Effector CD4-positive, alpha-beta T cell (primary cell): ENCODE measurements at regions not wholly inside any gene's neighbourhood (a gene's known extent, or its start where the extent isn't known, plus 50 kb on each side); places are given as distances from the start of the nearest gene placed in this dataset.
"Not testable (repeated sequence)": the region's sequence is repeated elsewhere in the genome, so short reads cannot be mapped to it uniquely, and the experiment has no call there.

ENCODE experiments used
- DNase-seq: peaks from one replicate; pipeline ENCODE4 v3.0.0-alpha.2; 2020

GRCh38 chr22:22977479-22978200 is 90.0 kb downstream of the IGLL5 start:
- DNase-seq, result no peak

- no peak for DNase-seq
Observed at GRCh38 chr22:22978637-22979036, 91.0 kb downstream of the IGLL5 start.

- DNase-seq, result no peak
Observed at GRCh38 chr22:22979121-22979724, 91.1 kb upstream of the GNAZ start.

GRCh38 chr22:22979954-22980353 is 90.4 kb upstream of the GNAZ start:
- no peak for DNase-seq

- DNase-seq, result no peak
Observed at GRCh38 chr22:22981670-22982571, 88.4 kb upstream of the GNAZ start.

- no peak for DNase-seq
Observed at GRCh38 chr22:22982616-22983015, 87.7 kb upstream of the GNAZ start.

- DNase-seq, result no peak
Observed at GRCh38 chr22:22983123-22983522, 87.2 kb upstream of the GNAZ start.

GRCh38 chr22:22983816-22984215 is 86.5 kb upstream of the GNAZ start:
- DNase-seq, result no peak

- DNase-seq, result no peak
Observed at GRCh38 chr22:22984967-22985366, 85.4 kb upstream of the GNAZ start.

GRCh38 chr22:22986008-22986407 is 84.3 kb upstream of the GNAZ start:
- DNase-seq, result no peak

- DNase-seq, result no peak
Observed at GRCh38 chr22:22986640-22987039, 83.7 kb upstream of the GNAZ start.

GRCh38 chr22:22988150-22988549 is 82.2 kb upstream of the GNAZ start:
- no peak for DNase-seq

- no peak for DNase-seq
Observed at GRCh38 chr22:22988785-22989184, 81.5 kb upstream of the GNAZ start.

- no peak for DNase-seq
Observed at GRCh38 chr22:22989856-22990255, 80.5 kb upstream of the GNAZ start.

GRCh38 chr22:22990711-22991505 is 79.4 kb upstream of the GNAZ start:
- DNase-seq, result not testable (repeated sequence)

- no peak for DNase-seq
Observed at GRCh38 chr22:22992474-22992873, 77.8 kb upstream of the GNAZ start.

GRCh38 chr22:22993184-22993583 is 77.1 kb upstream of the GNAZ start:
- no peak for DNase-seq

- no peak for DNase-seq
Observed at GRCh38 chr22:22995166-22995565, 75.2 kb upstream of the GNAZ start.

- no peak for DNase-seq
Observed at GRCh38 chr22:22996511-22997261, 73.6 kb upstream of the GNAZ start.

- no peak for DNase-seq
Observed at GRCh38 chr22:22997262-22997898, 72.9 kb upstream of the GNAZ start.

- DNase-seq, result no peak
Observed at GRCh38 chr22:22997988-22998387, 72.3 kb upstream of the GNAZ start.

- DNase-seq, result no peak
Observed at GRCh38 chr22:22999523-22999922, 70.8 kb upstream of the GNAZ start.
